Upper lobe of right lung (tissue), 1 donor: ENCODE measurements at regions not wholly inside any gene's neighbourhood (a gene's known extent, or its start where the extent isn't known, plus 50 kb on each side); places are given as distances from the start of the nearest gene placed in this dataset.

Experiments used
- ATAC-seq: fragments of 200-7000 bp; cut with Tn5 transposase; one replicate; pipeline ENCODE4 v1.9.1; 2020; ENCODE audit warnings: mild to moderate bottlenecking, moderate library complexity
- DNase-seq: peaks from one replicate; pipeline ENCODE4 v3.0.0-alpha.2; 2020
- H3K27ac ChIP-seq: fragments of 200-600 bp; one replicate; pipeline ENCODE4 v1.8.0; 2022
- H3K27me3 ChIP-seq: fragments of 200-600 bp; one replicate; pipeline ENCODE4 v1.8.0; 2022; ENCODE audit warnings: mild to moderate bottlenecking
- H3K36me3 ChIP-seq: fragments of 200-600 bp; one replicate; pipeline ENCODE4 v1.8.0; 2022
- H3K4me1 ChIP-seq: fragments of 200-600 bp; one replicate; pipeline ENCODE4 v1.8.0; 2022
- H3K4me3 ChIP-seq: fragments of 200-600 bp; one replicate; pipeline ENCODE4 v1.8.0; 2022; ENCODE audit warnings: mild to moderate bottlenecking
- H3K9me3 ChIP-seq: fragments of 200-600 bp; one replicate; pipeline ENCODE4 v1.8.0; 2022
- intact Hi-C: fragments of 100-400 bp; cut with DNase I; formaldehyde crosslinking; loops from one replicate; pipeline ENCODE4 v1.11.0; 2022
- TF ChIP-seq, protein P1 (sequence below): fragments of 200-600 bp; IDR thresholded peaks from one replicate; pipeline ENCODE4 v1.8.0; 2022; ENCODE audit warnings: antibody characterized with exemption
- donor health status: DM: no; HTN: yes; CAD: no; lungs with severe emphysema.

DNA sequence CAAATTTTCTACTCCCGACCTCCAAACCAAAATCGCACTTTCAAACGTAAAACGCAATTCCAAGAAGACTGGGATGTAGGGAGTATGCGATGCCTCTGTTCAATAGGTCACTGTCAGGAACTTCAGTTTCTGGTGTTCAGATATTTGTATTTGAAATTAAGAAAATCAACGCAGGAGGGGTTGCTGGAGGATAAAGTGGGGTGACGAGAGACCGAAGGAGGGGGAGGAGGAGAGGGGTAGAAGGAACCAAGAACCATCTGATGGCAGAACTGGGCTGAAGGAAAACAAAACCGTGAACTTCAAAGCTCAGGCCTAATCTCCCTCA, 293.8 kb upstream of the NFE2L3 start:
- Histone ChIP-seq H3K27me3 (peaks cover 98% of the 10 kb centered on the region), H3K36me3 (no peaks in the 10 kb centered on the region), H3K27ac (no peak overlapping the region), H3K4me1 (no peaks in the 10 kb centered on the region), H3K9me3 (no peaks in the 10 kb centered on the region), H3K4me3 (no peak overlapping the region)
- DNase-seq, result no peak
- TF ChIP-seq, protein P1, sequence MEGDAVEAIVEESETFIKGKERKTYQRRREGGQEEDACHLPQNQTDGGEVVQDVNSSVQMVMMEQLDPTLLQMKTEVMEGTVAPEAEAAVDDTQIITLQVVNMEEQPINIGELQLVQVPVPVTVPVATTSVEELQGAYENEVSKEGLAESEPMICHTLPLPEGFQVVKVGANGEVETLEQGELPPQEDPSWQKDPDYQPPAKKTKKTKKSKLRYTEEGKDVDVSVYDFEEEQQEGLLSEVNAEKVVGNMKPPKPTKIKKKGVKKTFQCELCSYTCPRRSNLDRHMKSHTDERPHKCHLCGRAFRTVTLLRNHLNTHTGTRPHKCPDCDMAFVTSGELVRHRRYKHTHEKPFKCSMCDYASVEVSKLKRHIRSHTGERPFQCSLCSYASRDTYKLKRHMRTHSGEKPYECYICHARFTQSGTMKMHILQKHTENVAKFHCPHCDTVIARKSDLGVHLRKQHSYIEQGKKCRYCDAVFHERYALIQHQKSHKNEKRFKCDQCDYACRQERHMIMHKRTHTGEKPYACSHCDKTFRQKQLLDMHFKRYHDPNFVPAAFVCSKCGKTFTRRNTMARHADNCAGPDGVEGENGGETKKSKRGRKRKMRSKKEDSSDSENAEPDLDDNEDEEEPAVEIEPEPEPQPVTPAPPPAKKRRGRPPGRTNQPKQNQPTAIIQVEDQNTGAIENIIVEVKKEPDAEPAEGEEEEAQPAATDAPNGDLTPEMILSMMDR, result no peak
- no peak for ATAC-seq
- intact Hi-C loops, result no loop called here

DNA sequence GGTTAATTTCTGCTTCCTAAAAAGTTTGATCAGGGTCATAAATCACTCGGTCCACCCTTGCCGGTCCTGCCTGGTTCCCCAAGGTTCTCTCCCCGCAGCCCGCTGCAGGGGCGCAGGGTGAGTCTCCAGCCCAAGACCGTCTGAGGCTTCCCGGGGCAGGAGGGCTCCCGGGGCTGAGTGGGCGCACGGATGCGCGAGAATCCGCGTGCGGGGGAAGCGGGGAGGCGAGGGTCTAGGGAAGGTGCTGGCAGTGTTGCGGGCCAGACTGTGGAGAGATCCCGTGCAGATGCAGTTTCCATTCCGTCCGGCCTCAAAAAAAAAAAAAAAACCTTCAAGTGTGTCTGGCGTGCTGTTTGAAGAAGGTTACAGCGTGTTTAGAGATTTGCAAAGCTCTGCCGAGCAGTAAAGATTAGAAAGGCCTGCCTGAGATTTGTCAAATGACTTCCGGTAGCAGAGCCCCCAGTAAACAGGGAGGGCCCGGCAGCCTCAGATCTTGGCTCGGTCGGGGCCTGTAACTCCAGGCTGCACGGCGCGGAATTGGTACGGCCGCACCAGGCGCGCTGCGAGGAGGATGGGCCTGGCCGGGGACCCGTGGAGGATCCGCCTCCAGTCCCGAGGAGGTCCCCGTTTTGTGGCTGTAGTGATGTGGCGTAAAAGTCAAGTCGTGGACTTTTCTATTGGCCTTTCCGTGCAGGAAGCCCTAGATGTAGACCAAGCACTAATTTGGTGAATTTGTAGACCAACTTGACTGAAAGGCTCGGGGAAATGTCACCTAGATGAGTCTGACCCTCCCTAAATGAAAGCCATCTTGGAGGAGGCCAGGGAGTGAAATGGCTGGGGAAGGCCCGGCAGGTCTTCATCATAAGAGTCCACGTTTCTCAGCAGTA, 293.2 kb upstream of the NFE2L3 start:
- TF ChIP-seq, protein P1, result no peak
- DNase-seq (no peak), ATAC-seq (no peak)
- H3K4me1 ChIP-seq, result no peaks in the 10 kb centered on the region
- H3K27ac ChIP-seq, result no peak overlapping the region
- H3K9me3 ChIP-seq, result no peaks in the 10 kb centered on the region
- H3K36me3 ChIP-seq, result no peaks in the 10 kb centered on the region
- H3K4me3 ChIP-seq, result no peak overlapping the region
- H3K27me3 ChIP-seq, result peaks cover 98% of the 10 kb centered on the region
- intact Hi-C loops, result no loop called here

DNA sequence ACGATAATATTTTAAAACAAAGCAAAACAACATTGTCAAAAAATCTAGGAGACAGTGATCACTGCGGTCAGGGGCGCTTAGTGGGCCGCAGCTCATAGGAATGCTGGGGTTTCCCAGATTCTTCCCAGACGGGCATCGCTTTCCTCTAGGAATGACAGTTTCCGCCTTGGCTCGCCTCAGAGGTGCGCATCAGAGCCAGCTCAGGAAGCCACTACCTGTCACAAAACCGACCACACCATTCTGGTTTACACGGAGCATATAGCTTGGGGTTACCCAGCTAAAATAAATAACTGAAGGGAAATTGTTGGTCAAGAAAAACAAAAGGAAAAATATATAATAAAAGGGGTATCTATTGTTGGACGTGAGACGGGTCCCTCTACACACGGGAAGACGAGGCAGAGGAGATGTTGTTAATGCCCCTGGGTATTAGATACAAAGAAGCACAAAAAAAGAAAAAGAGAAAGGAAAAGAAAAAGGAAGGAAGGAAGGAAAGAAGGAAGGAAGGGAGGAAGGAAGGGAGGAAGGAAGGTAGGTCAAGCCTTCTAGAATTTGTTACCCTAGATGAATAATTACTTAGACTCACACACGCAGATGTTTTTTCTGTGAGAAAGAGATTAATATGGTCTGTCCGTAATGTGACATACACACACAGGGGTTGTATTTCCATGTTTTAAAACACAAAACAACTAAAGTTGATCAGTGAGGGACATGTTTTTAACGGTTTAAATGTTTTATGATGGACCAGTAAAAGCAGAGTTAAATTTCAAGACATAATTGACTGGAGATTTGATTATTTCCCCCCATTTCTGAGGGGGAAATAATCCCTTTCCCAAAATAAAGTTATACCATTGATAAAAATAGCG, 292.4 kb upstream of the NFE2L3 start:
- Histone ChIP-seq H3K9me3 (no peaks in the 10 kb centered on the region), H3K4me1 (no peaks in the 10 kb centered on the region), H3K27me3 (peaks cover 98% of the 10 kb centered on the region), H3K4me3 (no peak overlapping the region), H3K36me3 (no peaks in the 10 kb centered on the region), H3K27ac (no peak overlapping the region)
- ATAC-seq (no peak), DNase-seq (no peak)
- TF ChIP-seq, protein P1, result no peak
- intact Hi-C loops, result loop anchor here (10.0 kb wide), 1 partner anchor 1305 kb away; the partner anchor contains the start of gene HOXA9

DNA sequence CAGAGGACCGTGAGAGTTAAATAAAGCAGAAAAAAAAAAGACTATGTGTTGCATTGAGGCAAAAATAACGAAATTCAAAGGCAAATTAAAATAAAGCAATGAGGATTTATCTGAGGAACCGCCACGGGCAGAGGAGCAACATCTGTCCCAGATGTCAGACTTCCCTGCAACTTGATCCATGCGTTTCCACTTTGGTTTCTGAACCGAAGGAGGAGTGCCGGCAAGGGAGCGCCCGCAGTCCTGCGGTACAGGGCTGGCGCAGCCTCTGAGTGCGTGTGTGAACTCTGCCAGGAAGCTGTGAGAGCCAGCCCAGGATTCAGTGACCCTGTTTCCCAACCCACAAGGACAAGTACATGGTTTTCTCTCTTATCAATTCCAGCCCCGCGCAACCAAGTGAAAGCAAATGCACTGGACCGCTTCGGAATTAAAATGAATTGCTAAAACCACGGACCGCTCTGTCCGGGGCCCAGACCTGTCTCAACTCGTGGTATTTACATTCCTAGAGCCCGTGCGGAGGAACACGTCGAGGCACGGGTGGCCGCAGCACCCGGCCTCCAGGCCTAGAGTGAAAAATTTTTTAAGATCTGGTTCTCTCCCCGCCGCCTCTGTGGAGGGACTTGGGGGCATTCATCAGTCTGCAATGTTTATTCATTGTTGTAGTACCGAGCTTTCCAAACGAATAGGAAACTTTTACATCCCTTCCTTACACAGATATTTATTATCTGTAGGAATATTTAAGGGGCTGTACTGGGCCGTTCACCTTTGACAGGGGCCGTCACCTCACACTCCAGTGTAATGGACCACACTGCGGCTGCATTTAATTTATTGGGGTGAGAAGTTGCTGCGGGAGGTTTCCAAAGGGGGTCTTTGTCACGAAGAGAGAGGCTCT, 291.5 kb upstream of the NFE2L3 start:
- Histone ChIP-seq H3K27me3 (peaks cover 98% of the 10 kb centered on the region), H3K27ac (no peak overlapping the region), H3K4me1 (no peaks in the 10 kb centered on the region), H3K4me3 (no peak overlapping the region), H3K9me3 (no peaks in the 10 kb centered on the region), H3K36me3 (no peaks in the 10 kb centered on the region)
- intact Hi-C loops, result loop anchor here (10.0 kb wide), 1 partner anchor 1304 kb away; the partner anchor contains the start of gene HOXA9
- ATAC-seq (no peak), DNase-seq (no peak)
- TF ChIP-seq, protein P1, result no peak

DNA sequence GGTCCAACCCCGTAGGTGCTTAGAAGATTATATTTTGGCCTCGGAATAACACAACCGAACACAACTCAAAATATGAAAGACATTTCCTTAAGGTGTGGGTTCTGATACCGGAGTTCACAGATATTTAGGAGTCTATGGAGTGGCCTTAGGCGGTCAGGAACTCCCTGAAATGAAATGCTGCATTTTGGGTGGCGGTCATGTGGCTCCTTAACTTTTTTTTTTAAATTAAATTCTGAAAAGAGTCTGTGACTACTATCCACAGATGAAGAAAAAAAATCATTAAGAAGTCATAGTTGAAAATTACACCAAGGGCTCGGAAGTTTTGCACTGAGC, 290.9 kb upstream of the NFE2L3 start:
- TF ChIP-seq, protein P1, result no peak
- Histone ChIP-seq H3K27ac (no peak overlapping the region), H3K9me3 (no peaks in the 10 kb centered on the region), H3K4me3 (no peak overlapping the region), H3K36me3 (no peaks in the 10 kb centered on the region), H3K4me1 (no peaks in the 10 kb centered on the region), H3K27me3 (peaks cover 98% of the 10 kb centered on the region)
- DNase-seq, result no peak
- no peak for ATAC-seq
- intact Hi-C loops, result loop anchor here (10.0 kb wide), 1 partner anchor 1304 kb away; the partner anchor contains the start of gene HOXA9
